Stomach (tissue), 4 donors: ENCODE measurements at regions not wholly inside any gene's neighbourhood (a gene's known extent, or its start where the extent isn't known, plus 50 kb on each side); places are given as distances from the start of the nearest gene placed in this dataset.

ENCODE experiments used
- CTCF ChIP-seq, 7 experiments: fragments of 450-650 bp in 4 of 7; fragments of 200-600 bp in 3 of 7; sonication (generic) in 3 of 7; IDR thresholded peaks; one replicate each; pipeline ENCODE4 v1.5.1; 2016 to 2019; ENCODE audit warnings: antibody characterized with exemption in 7 of 7, control low read depth in 2 of 7, mild to moderate bottlenecking in 1 of 7
- EP300 ChIP-seq: sonication (generic); formaldehyde crosslinking; IDR thresholded peaks from one replicate; pipeline ENCODE4 v1.6.1; 2017; ENCODE audit warnings: antibody characterized with exemption
- POLR2A ChIP-seq, 4 donors: fragments of 450-650 bp; IDR thresholded peaks; one replicate each; pipeline ENCODE4 v1.6.1; 2016; ENCODE audit warnings: antibody characterized with exemption in 4 of 4, control low read depth in 2 of 4, mild to moderate bottlenecking in 1 of 4, moderate library complexity in 1 of 4
- POLR2AphosphoS5 ChIP-seq, 3 donors: sonication (generic); formaldehyde crosslinking; IDR thresholded peaks; one replicate each; pipeline ENCODE4 v1.6.1; 2016; ENCODE audit warnings: antibody characterized with exemption in 3 of 3

- TF ChIP-seq POLR2A (IDR thresholded peaks at IDR 0.05), result no peak
- TF ChIP-seq CTCF (IDR thresholded peaks at IDR 0.05), result no peak
- TF ChIP-seq POLR2AphosphoS5 (IDR thresholded peaks at IDR 0.05), result no peak
- no peak for TF ChIP-seq EP300
Observed at GRCh38 chr4:186942758-186943377, 219.2 kb upstream of the FAT1 start.
